H1 (cell line): ENCODE measurements at regions not wholly inside any gene's neighbourhood (a gene's known extent, or its start where the extent isn't known, plus 50 kb on each side); places are given as distances from the start of the nearest gene placed in this dataset.

ENCODE experiments used
- CTCF ChIA-PET: fragments of 300-600 bp; sonication (Branson Sonifier 250); formaldehyde crosslinking; loops from one replicate; lab custom pipeline; 2021; ENCODE audit not compliant: partially characterized antibody; lab: Charles Lee
- POLR2A ChIA-PET: fragments of 300-600 bp; sonication (Branson Sonifier 250); formaldehyde crosslinking; loops from one replicate; lab custom pipeline; 2021; ENCODE audit warnings: inconsistent platforms; ENCODE audit not compliant: partially characterized antibody; lab: Charles Lee
- DNase-seq, 2 experiments: peaks; one replicate each; pipeline versions ENCODE4 v3.0.0 to v3.0.0-alpha.2; 2010 to 2022; ENCODE audit warnings: low spot score in 2 of 2, low read depth in 1 of 2, mixed read lengths in 1 of 2
- FAIRE-seq: peaks from 2 replicates; lab custom pipeline; 2011; peaks lifted over from hg19 to GRCh38; lab: Jason Lieb, UNC
- H2AFZ ChIP-seq: 2 replicates; pipeline ENCODE4 v1.8.1; 2012; ENCODE audit warnings: low read length, inconsistent platforms
- H2AK5ac ChIP-seq: 2 replicates; pipeline ENCODE4 v1.6.1; 2013; ENCODE audit warnings: low read depth, low read length
- H2BK120ac ChIP-seq: replicated peaks from 2 replicates; pipeline ENCODE3; 2013; ENCODE audit warnings: low read depth, low read length, inconsistent platforms
- H2BK12ac ChIP-seq: 2 replicates; pipeline ENCODE4 v1.6.1; 2013; ENCODE audit warnings: low read depth, low read length
- H2BK15ac ChIP-seq: 2 replicates; pipeline ENCODE4 v1.6.1; 2013; ENCODE audit warnings: low read length
- H2BK20ac ChIP-seq: 2 replicates; pipeline ENCODE4 v1.6.1; 2013; ENCODE audit warnings: low read length
- H2BK5ac ChIP-seq: 2 replicates; pipeline ENCODE4 v1.6.1; 2013; ENCODE audit warnings: low read depth, low read length
- H3K14ac ChIP-seq: 2 replicates; pipeline ENCODE4 v1.6.1; 2013; ENCODE audit warnings: inconsistent platforms; ENCODE audit not compliant: insufficient read length
- H3K18ac ChIP-seq: 2 replicates; pipeline ENCODE4 v1.6.1; 2013; ENCODE audit warnings: low read length; ENCODE audit errors: extremely low read depth
- H3K23ac ChIP-seq: 2 replicates; pipeline ENCODE4 v1.6.1; 2013; ENCODE audit warnings: inconsistent platforms; ENCODE audit not compliant: insufficient read length
- H3K23me2 ChIP-seq: 2 replicates; pipeline ENCODE4 v1.6.1; 2013; ENCODE audit warnings: low read depth, low read length
- H3K27ac ChIP-seq: 2 replicates; pipeline ENCODE4 v1.6.1; 2011; ENCODE audit warnings: low read depth, low read length, inconsistent platforms
- H3K27me3 ChIP-seq, 4 experiments: replicated peaks in 1 of 4; 1 replicate in 1 of 4; 2 replicates in 3 of 4; pipeline versions ENCODE4 v1.6.1 to v1.8.1; 2011 to 2013; ENCODE audit warnings: low read length in 3 of 4, mild to moderate bottlenecking in 3 of 4, inconsistent platforms in 2 of 4, mixed read lengths in 2 of 4, moderate library complexity in 1 of 4; ENCODE audit not compliant: control insufficient read depth in 3 of 4, insufficient read depth in 3 of 4; ENCODE audit errors: extremely low read depth in 1 of 4
- H3K36me3 ChIP-seq, 4 experiments: 2 replicates each; pipeline versions ENCODE4 v1.6.1 to v1.8.1; 2011 to 2013; ENCODE audit warnings: mild to moderate bottlenecking in 4 of 4, low read length in 3 of 4, moderate library complexity in 2 of 4, control low read depth in 1 of 4, inconsistent platforms in 1 of 4; ENCODE audit not compliant: insufficient read depth in 4 of 4, control insufficient read depth in 2 of 4
- H3K4ac ChIP-seq: replicated peaks from 2 replicates; pipeline ENCODE3; 2013; ENCODE audit warnings: low read length, low read depth, mixed read lengths, inconsistent platforms; ENCODE audit not compliant: insufficient read length
- H3K4me1 ChIP-seq, 4 experiments: replicated peaks in 1 of 4; 1 replicate in 1 of 4; 2 replicates in 3 of 4; pipeline versions ENCODE4 v1.6.1 to v1.8.1; 2011 to 2013; ENCODE audit warnings: low read length in 3 of 4, inconsistent platforms in 2 of 4, mixed read lengths in 1 of 4; ENCODE audit not compliant: insufficient read depth in 4 of 4, control insufficient read depth in 3 of 4
- H3K4me2 ChIP-seq, 2 experiments: 2 replicates each; pipeline versions ENCODE4 v1.6.1 to v1.8.1; 2011 to 2013; ENCODE audit warnings: low read depth in 2 of 2, low read length in 2 of 2, control low read depth in 1 of 2, inconsistent platforms in 1 of 2, mild to moderate bottlenecking in 1 of 2; ENCODE audit not compliant: insufficient read depth in 1 of 2
- H3K4me3 ChIP-seq, 4 experiments: fragments of 200-600, 300-600 bp in 1 of 4; sonication (generic), shearing (Covaris generic), sonication (Bioruptor Twin) in 1 of 4; 2 replicates each; pipeline versions ENCODE4 v1.5.1 to v1.8.1; 2011 to 2016; ENCODE audit warnings: low read length in 4 of 4, low read depth in 3 of 4, control low read depth in 2 of 4, inconsistent platforms in 2 of 4, mild to moderate bottlenecking in 2 of 4, mixed read lengths in 1 of 4, moderate library complexity in 1 of 4; ENCODE audit not compliant: insufficient read depth in 2 of 4; ENCODE audit errors: extremely low read depth in 1 of 4
- H3K56ac ChIP-seq: replicated peaks from 2 replicates; pipeline ENCODE3; 2013; ENCODE audit warnings: low read depth, mild to moderate bottlenecking, mixed read lengths, low read length, inconsistent platforms; ENCODE audit not compliant: insufficient read length
- H3K79me1 ChIP-seq: 2 replicates; pipeline ENCODE4 v1.6.1; 2013; ENCODE audit warnings: low read depth, low read length, control low read depth
- H3K79me2 ChIP-seq, 2 experiments: 2 replicates each; pipeline versions ENCODE4 v1.6.1 to v1.8.1; 2012 to 2013; ENCODE audit warnings: low read length in 2 of 2, mild to moderate bottlenecking in 2 of 2, inconsistent platforms in 1 of 2; ENCODE audit not compliant: insufficient read depth in 2 of 2, control insufficient read depth in 1 of 2
- H3K9ac ChIP-seq, 4 experiments: replicated peaks in 1 of 4; 1 replicate in 1 of 4; 2 replicates in 3 of 4; pipeline versions ENCODE4 v1.6.1 to v1.8.1; 2011 to 2013; ENCODE audit warnings: low read depth in 3 of 4, low read length in 3 of 4, control low read depth in 2 of 4, mild to moderate bottlenecking in 2 of 4, moderate library complexity in 2 of 4, inconsistent platforms in 1 of 4; ENCODE audit errors: extremely low read depth in 1 of 4
- H3K9me3 ChIP-seq, 2 experiments: 2 replicates each; pipeline versions ENCODE4 v1.6.1 to v1.8.1; 2012 to 2013; ENCODE audit warnings: mild to moderate bottlenecking in 2 of 2, moderate library complexity in 2 of 2, control low read depth in 1 of 2, inconsistent platforms in 1 of 2, low read depth in 1 of 2, low read length in 1 of 2, mixed read lengths in 1 of 2; ENCODE audit not compliant: insufficient read depth in 2 of 2
- H4K20me1 ChIP-seq, 2 experiments: replicated peaks in 1 of 2; 2 replicates each; pipeline versions ENCODE3 to v1.8.1; 2011 to 2013; ENCODE audit warnings: inconsistent platforms in 2 of 2, low read length in 2 of 2, mild to moderate bottlenecking in 1 of 2; ENCODE audit not compliant: insufficient read depth in 2 of 2, control insufficient read depth in 1 of 2
- H4K5ac ChIP-seq: 2 replicates; pipeline ENCODE4 v1.6.1; 2013; ENCODE audit warnings: low read length, low read depth, mixed read lengths, inconsistent platforms; ENCODE audit not compliant: insufficient read length
- H4K8ac ChIP-seq: 2 replicates; pipeline ENCODE4 v1.8.0; 2013; ENCODE audit warnings: mild to moderate bottlenecking, moderate library complexity, low read length, inconsistent platforms; ENCODE audit not compliant: insufficient read depth; ENCODE audit errors: extremely low read depth
- H4K91ac ChIP-seq: replicated peaks from 2 replicates; pipeline ENCODE3; 2013; ENCODE audit warnings: low read length, mixed read lengths, inconsistent platforms; ENCODE audit not compliant: insufficient read length
- ASH2L ChIP-seq: fragments of 200-600, 300-600 bp; sonication (generic); IDR thresholded peaks from one replicate; pipeline ENCODE4 v1.7.1; 2017; ENCODE audit warnings: low read length
- ATF3 ChIP-seq: IDR thresholded peaks from 2 replicates; pipeline ENCODE4 v1.6.1; 2011; ENCODE audit warnings: low read depth, mild to moderate bottlenecking, low read length; ENCODE audit not compliant: insufficient read depth
- CBX8 ChIP-seq: fragments of 300-800, 300-1000 bp; sonication (generic); IDR thresholded peaks from 2 replicates; pipeline ENCODE4 v1.7.1; 2016; ENCODE audit warnings: low read depth, low read length, borderline replicate concordance
- CHD1 ChIP-seq: IDR thresholded peaks from 2 replicates; pipeline ENCODE4 v1.6.1; 2012; ENCODE audit warnings: low read depth, low read length, improper control_type of control experiment
- CREB1 ChIP-seq: IDR thresholded peaks from 2 replicates; pipeline ENCODE4 v1.6.1; 2012; ENCODE audit warnings: inconsistent platforms
- CTBP2 ChIP-seq: IDR thresholded peaks from 2 replicates; pipeline ENCODE4 v1.7.0; 2011; ENCODE audit warnings: borderline replicate concordance, mild to moderate bottlenecking, moderate library complexity, mixed read lengths, low read length; ENCODE audit not compliant: insufficient read depth, insufficient read length
- HDAC2 ChIP-seq, 2 experiments: fragments of 300-600 bp in 1 of 2; sonication (generic) in 1 of 2; IDR thresholded peaks; 2 replicates each; pipeline ENCODE4 v1.6.1; 2011 to 2012; ENCODE audit warnings: low read depth in 2 of 2, low read length in 2 of 2, mild to moderate bottlenecking in 2 of 2, moderate library complexity in 2 of 2, borderline replicate concordance in 1 of 2, inconsistent platforms in 1 of 2
- HDAC6 ChIP-seq: IDR thresholded peaks from one replicate; pipeline ENCODE4 v1.7.1; 2012; ENCODE audit warnings: low read depth, mild to moderate bottlenecking, inconsistent platforms, low read length, moderate library complexity
- JUN ChIP-seq: IDR thresholded peaks from 2 replicates; pipeline ENCODE4 v1.6.1; 2011; ENCODE audit warnings: low read depth, mild to moderate bottlenecking, improper control_type of control experiment, low read length
- POLR2A ChIP-seq, 2 experiments: IDR thresholded peaks; 1 replicate in 1 of 2; 2 replicates in 1 of 2; pipeline ENCODE4 v1.6.1; 2011; ENCODE audit warnings: low read depth in 2 of 2, low read length in 2 of 2, mild to moderate bottlenecking in 2 of 2; ENCODE audit errors: control extremely low read depth in 1 of 2
- SP2 ChIP-seq: IDR thresholded peaks from 2 replicates; pipeline ENCODE4 v1.6.1; 2012; ENCODE audit warnings: mild to moderate bottlenecking, low read length, inconsistent platforms
- USF2 ChIP-seq: IDR thresholded peaks from 2 replicates; pipeline ENCODE4 v1.6.1; 2011; ENCODE audit warnings: low read length, improper control_type of control experiment
- ZNF274 ChIP-seq: IDR thresholded peaks from 2 replicates; pipeline ENCODE4 v1.7.0; 2012; ENCODE audit warnings: low read length, borderline replicate concordance; ENCODE audit errors: extremely low read depth
- WGBS, 2 experiments: shearing (Covaris generic) in 1 of 2; methylation state at CpG; one replicate each; pipeline versions ENCODE4 v1.1.6 to v1.1.7; 2013 to 2015; ENCODE audit warnings: low lambda C conversion rate in 2 of 2, mixed read lengths in 2 of 2, inconsistent platforms in 1 of 2, low coverage in 1 of 2, missing lambda C conversion rate in 1 of 2; ENCODE audit not compliant: insufficient replicate concordance in 2 of 2, insufficient coverage in 1 of 2, insufficient read length in 1 of 2; ENCODE audit errors: extremely low coverage in 1 of 2, missing lambda C conversion rate in 1 of 2; 5-methylcytosine and 5-hydroxymethylcytosine counted together

GRCh38 chr11:71356280-71356876 is 91.8 kb downstream of the DHCR7 start:
- no peaks in the 10 kb centered on the region for H3K9me3 ChIP-seq
- H4K5ac ChIP-seq, result no peak overlapping the region
- H3K56ac ChIP-seq, result no peak overlapping the region
- FAIRE-seq (no peak), DNase-seq (no peak)
- H3K23ac ChIP-seq, result no peak overlapping the region
- H4K8ac ChIP-seq, result no peak overlapping the region
- H2BK15ac ChIP-seq, result no peak overlapping the region
- H3K14ac ChIP-seq, result no peak overlapping the region
- no peak overlapping the region for H3K4me2 ChIP-seq
- no peaks in the 10 kb centered on the region; the same call in 1 of the 2 replicates for H3K23me2 ChIP-seq
- H2BK120ac ChIP-seq, result no peak overlapping the region
- H3K4ac ChIP-seq, result no peak overlapping the region
- peaks cover 0 to 1% (median 0%) of the 10 kb centered on the region in 4 experiments; a peak in 2 of 7 replicates for H3K27me3 ChIP-seq
- WGBS, 2 experiments, result 84% methylated on average over 6 of the region's 6 CpGs; no CpG with 5 or more reads in 1 of the 2 experiments
- H3K79me2 ChIP-seq, result no peaks in the 10 kb centered on the region
- no peak overlapping the region for H2BK20ac ChIP-seq
- no peak overlapping the region for H2AK5ac ChIP-seq
- no peak overlapping the region for H3K27ac ChIP-seq
- no peak overlapping the region for H2BK12ac ChIP-seq
- no peak overlapping the region for H3K9ac ChIP-seq
- no peak overlapping the region for H3K4me3 ChIP-seq
- ChIA-PET CTCF (interaction anchor here (1.2 to 1.6 kb wide), 2 partner anchors 17 to 236 kb away, joined by 3 read pairs; no protein-coding TSS in a partner anchor), POLR2A (no interaction called here)
- H4K20me1 ChIP-seq, result no peaks in the 10 kb centered on the region
- H4K91ac ChIP-seq, result no peak overlapping the region
- H2BK5ac ChIP-seq, result no peak overlapping the region
- no peaks in the 10 kb centered on the region for H3K4me1 ChIP-seq
- no peak overlapping the region for H2AFZ ChIP-seq
- no peak overlapping the region for H3K18ac ChIP-seq
- H3K79me1 ChIP-seq, result no peaks in the 10 kb centered on the region
- no peaks in the 10 kb centered on the region for H3K36me3 ChIP-seq
- TF ChIP-seq CTBP2 (no peak), CREB1 (no peak), ASH2L (no peak), CBX8 (no peak), CHD1 (no peak), HDAC2 (IDR thresholded peaks at IDR 0.05; ENCODE audit: borderline replicate concordance in 1 of 2, low read depth in 2 of 2, low read length in 2 of 2) (no peak), JUN (no peak), POLR2A (IDR thresholded peaks at IDR 0.05; ENCODE audit: control extremely low read depth in 1 of 2, low read depth in 2 of 2, low read length in 2 of 2) (no peak), ZNF274 (no peak), USF2 (no peak), HDAC6 (no peak), ATF3 (no peak), SP2 (no peak)
